K562 (cell line): ENCODE measurements at regions not wholly inside any gene's neighbourhood (a gene's known extent, or its start where the extent isn't known, plus 50 kb on each side); places are given as distances from the start of the nearest gene placed in this dataset.

ENCODE experiments used
- ATAC-seq: fragments of 200-7000 bp; cut with Tn5 transposase; 3 replicates; pipeline ENCODE4 v1.9.1; 2020; ENCODE audit warnings: moderate library complexity
- BruUV-seq: library from RNA; stranded (reverse); fragments of 400-500 nt; replicated peaks from 2 replicates; lab custom pipeline; 2021; lab: Mats Ljungman, UMichigan
- CTCF ChIA-PET: fragments of 300-600 bp; formaldehyde crosslinking; extraction: SDS; loops from one replicate; lab custom pipeline; 2021; ENCODE audit warnings: low intra/inter-chr PET ratio; lab: Yijun Ruan, JAX
- POLR2A ChIA-PET: fragments of 300-600, 350-650 bp; sonication (Branson Sonifier 250); formaldehyde crosslinking; extraction: SDS; loops from one replicate; lab custom pipeline; 2021; ENCODE audit warnings: antibody characterized with exemption, inconsistent platforms; lab: Yijun Ruan, JAX
- DNase-seq, 4 experiments: peaks; one replicate each; pipeline versions ENCODE4 v3.0.0 to v3.0.0-alpha.2; 2011 to 2018; ENCODE audit warnings: low spot score in 3 of 4, mixed read lengths in 3 of 4; ENCODE audit errors: extremely low read depth in 1 of 4
- FAIRE-seq: peaks from 2 replicates; lab custom pipeline; 2011; peaks lifted over from hg19 to GRCh38; lab: Jason Lieb, UNC
- H2AFZ ChIP-seq: 2 replicates; pipeline ENCODE4 v1.6.0; 2011; ENCODE audit warnings: low read depth, low read length, control low read depth, inconsistent platforms
- H3K27ac ChIP-seq: fragments of 200-600 bp; 3 replicates; pipeline ENCODE4 v1.8.0; 2011; ENCODE audit warnings: low read depth, mild to moderate bottlenecking, control low read depth, inconsistent platforms, low read length, moderate library complexity, mixed read lengths; ENCODE audit errors: extremely low read depth
- H3K27me3 ChIP-seq, 2 experiments: fragments of 300-600 bp in 1 of 2; 2 replicates in 1 of 2; 3 replicates in 1 of 2; pipeline versions ENCODE4 v1.6.0 to v1.8.0; 2011; ENCODE audit warnings: inconsistent platforms in 2 of 2, low read length in 2 of 2, mild to moderate bottlenecking in 1 of 2, mixed read lengths in 1 of 2, moderate library complexity in 1 of 2; ENCODE audit not compliant: control insufficient read depth in 2 of 2, insufficient read depth in 2 of 2
- H3K36me3 ChIP-seq: fragments of 300-600 bp; 3 replicates; pipeline ENCODE4 v1.8.0; 2011; ENCODE audit warnings: mild to moderate bottlenecking, low read length, inconsistent platforms; ENCODE audit not compliant: control insufficient read depth, insufficient read depth
- H3K4me1 ChIP-seq, 2 experiments: fragments of 200-600 bp in 1 of 2; replicated peaks in 1 of 2; 2 replicates in 1 of 2; 3 replicates in 1 of 2; pipeline versions ENCODE4 v1.5.1 to v1.8.0; 2011; ENCODE audit warnings: inconsistent platforms in 2 of 2, low read length in 2 of 2, mild to moderate bottlenecking in 1 of 2, mixed read lengths in 1 of 2, moderate library complexity in 1 of 2; ENCODE audit not compliant: control insufficient read depth in 2 of 2, insufficient read depth in 2 of 2
- H3K4me2 ChIP-seq: 2 replicates; pipeline ENCODE4 v1.6.1; 2011; ENCODE audit warnings: low read length, control low read depth, inconsistent platforms, mixed read lengths; ENCODE audit not compliant: insufficient read depth
- H3K4me3 ChIP-seq: fragments of 200-600 bp; sonication (generic), shearing (Covaris generic); 2 replicates; pipeline ENCODE4 v1.5.1; 2016; ENCODE audit warnings: control low read depth, inconsistent platforms
- H3K79me2 ChIP-seq: fragments of 200-600 bp; 3 replicates; pipeline ENCODE4 v1.8.0; 2011; ENCODE audit warnings: low read length, inconsistent platforms; ENCODE audit not compliant: control insufficient read depth, insufficient read depth
- H3K9ac ChIP-seq, 2 experiments: 2 replicates each; pipeline versions ENCODE4 v1.6.0 to v1.6.1; 2011; ENCODE audit warnings: low read depth in 2 of 2, low read length in 2 of 2, control low read depth in 1 of 2, inconsistent platforms in 1 of 2, mild to moderate bottlenecking in 1 of 2, mixed read lengths in 1 of 2; ENCODE audit not compliant: insufficient read depth in 1 of 2
- H3K9me1 ChIP-seq: one replicate; pipeline ENCODE4 v1.6.0; 2011; ENCODE audit warnings: inconsistent platforms, mild to moderate bottlenecking, low read length, moderate library complexity; ENCODE audit not compliant: control insufficient read depth, insufficient read depth
- H3K9me3 ChIP-seq: replicated peaks from 2 replicates; pipeline ENCODE4 v1.5.1; 2011; ENCODE audit warnings: low read depth, low read length, inconsistent platforms; ENCODE audit not compliant: control insufficient read depth, insufficient read depth
- H4K20me1 ChIP-seq: replicated peaks from 2 replicates; pipeline ENCODE4 v1.6.1; 2011; ENCODE audit warnings: low read length, inconsistent platforms, mixed read lengths; ENCODE audit not compliant: control insufficient read depth, insufficient read depth
- CCNT2 ChIP-seq: IDR thresholded peaks from 2 replicates; pipeline ENCODE4 v1.6.1; 2011; ENCODE audit warnings: borderline replicate concordance, low read depth, mild to moderate bottlenecking, moderate library complexity, mixed read lengths, low read length; ENCODE audit not compliant: insufficient read length; ENCODE audit errors: extremely low read depth
- DMBX1 ChIP-seq: fragments of 250-450 bp; sonication (Bioruptor Pico); IDR thresholded peaks from 2 replicates; pipeline ENCODE4 v1.8.0; 2022; ENCODE audit warnings: inconsistent platforms, mild to moderate bottlenecking, moderate library complexity, borderline replicate concordance
- IFI16 ChIP-seq: fragments of 250-450 bp; sonication (Bioruptor Pico); IDR thresholded peaks from 2 replicates; pipeline ENCODE4 v2.1.2; 2022; ENCODE audit warnings: mild to moderate bottlenecking, inconsistent platforms
- MAFK ChIP-seq: IDR thresholded peaks from 2 replicates; pipeline ENCODE4 v1.6.1; 2011; ENCODE audit warnings: low read length, improper control_type of control experiment
- PRPF4 ChIP-seq: fragments of 200-400 bp; formaldehyde crosslinking; IDR thresholded peaks from one replicate; pipeline ENCODE4 v1.6.1; 2017; ENCODE audit warnings: low read length, low read depth, mild to moderate bottlenecking; ENCODE audit not compliant: insufficient read depth, poor library complexity, severe bottlenecking
- RCOR1 ChIP-seq, 2 experiments: IDR thresholded peaks; 2 replicates each; pipeline ENCODE4 v1.6.1; 2012; ENCODE audit warnings: low read depth in 2 of 2, low read length in 2 of 2, borderline replicate concordance in 1 of 2, improper control_type of control experiment in 1 of 2
- STAT5B ChIP-seq: fragments of 250-450 bp; sonication (Bioruptor Pico); IDR thresholded peaks from 2 replicates; pipeline ENCODE4 v1.8.0; 2021; ENCODE audit warnings: mild to moderate bottlenecking, inconsistent platforms
- TAF7 ChIP-seq: fragments of 450-650 bp; IDR thresholded peaks from 2 replicates; pipeline ENCODE4 v1.6.1; 2016; ENCODE audit warnings: missing genetic modification characterization, missing compliant biosample characterization
- ZBTB1 ChIP-seq: sonication (generic); formaldehyde crosslinking; IDR thresholded peaks from 2 replicates; pipeline ENCODE4 v1.8.1; 2023; ENCODE audit warnings: missing genetic modification reagents, low read depth, mild to moderate bottlenecking, borderline replicate concordance
- WGBS: fragments of 100-300 bp; shearing (Covaris generic); methylation state at CpG from one replicate; pipeline ENCODE4 v1.1.6; 2016; ENCODE audit warnings: low coverage, mixed read lengths; ENCODE audit not compliant: insufficient coverage; ENCODE audit errors: missing lambda C conversion rate; 5-methylcytosine and 5-hydroxymethylcytosine counted together
- in situ Hi-C: fragments of 300-500 bp; cut with MboI; formaldehyde crosslinking; loops from 4 replicates; pipeline ENCODE4 v1.15.0; 2018; ENCODE audit warnings: inconsistent platforms, mixed read lengths
- intact Hi-C: fragments of 100-400 bp; cut with micrococcal nuclease; formaldehyde crosslinking; loops from 2 replicates; pipeline ENCODE4 v1.14.2; 2022
- TF ChIP-seq, protein P1 (sequence below): sonication (generic); formaldehyde crosslinking; IDR thresholded peaks from 2 replicates; pipeline ENCODE4 v1.8.0; 2022; ENCODE audit warnings: missing genetic modification reagents, mild to moderate bottlenecking, borderline replicate concordance
- TF ChIP-seq, protein P2 (sequence below): sonication (generic); formaldehyde crosslinking; IDR thresholded peaks from 2 replicates; pipeline ENCODE4 v1.8.0; 2022; ENCODE audit warnings: mild to moderate bottlenecking, missing genetic modification reagents

DNA sequence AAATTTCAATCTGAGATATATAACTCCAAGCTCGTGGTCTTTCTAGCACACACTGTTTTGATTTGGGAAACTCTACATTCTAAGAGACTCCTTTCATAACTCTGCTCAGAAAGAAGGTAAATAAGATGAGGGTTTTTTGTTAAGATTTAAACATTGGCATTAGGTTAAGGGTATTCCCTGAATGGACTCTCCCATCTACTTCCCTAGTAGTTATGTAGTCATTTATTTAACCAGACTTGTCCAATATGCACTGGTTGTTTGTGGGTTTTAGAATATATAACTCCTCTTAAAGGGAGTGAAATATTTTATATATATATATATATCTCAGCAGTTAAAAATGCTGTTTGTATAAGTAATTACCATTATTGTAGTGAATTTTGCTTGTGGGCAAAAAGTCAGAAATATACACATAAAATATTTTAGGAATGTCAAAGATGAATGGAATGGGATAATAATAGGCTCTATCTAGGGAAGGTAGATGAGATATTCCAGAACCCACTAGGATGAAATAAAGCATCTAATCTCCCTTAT lies 61.5 kb upstream of the WDR75 start:
- WGBS = 0% methylated on average over 1 of the region's 1 CpG
- CTCF ChIA-PET = no interaction called here
- H3K9me1 ChIP-seq = no peaks in the 10 kb centered on the region
- FAIRE-seq = no peak
- H3K9me3 ChIP-seq = peaks cover 2% of the 10 kb centered on the region; the same call in 1 of the 2 replicates
- no peak overlapping the region for H3K4me2 ChIP-seq
- in situ Hi-C loops (no loop called here), intact Hi-C loops (no loop called here)
- DNase-seq = no peak
- H3K36me3 ChIP-seq = no peaks in the 10 kb centered on the region
- no peak for ATAC-seq
- no peak for TF ChIP-seq STAT5B (CRISPR knock-in tag)
- TF ChIP-seq PRPF4 = no peak
- TF ChIP-seq TAF7 (tag) = no peak
- TF ChIP-seq, protein P1, sequence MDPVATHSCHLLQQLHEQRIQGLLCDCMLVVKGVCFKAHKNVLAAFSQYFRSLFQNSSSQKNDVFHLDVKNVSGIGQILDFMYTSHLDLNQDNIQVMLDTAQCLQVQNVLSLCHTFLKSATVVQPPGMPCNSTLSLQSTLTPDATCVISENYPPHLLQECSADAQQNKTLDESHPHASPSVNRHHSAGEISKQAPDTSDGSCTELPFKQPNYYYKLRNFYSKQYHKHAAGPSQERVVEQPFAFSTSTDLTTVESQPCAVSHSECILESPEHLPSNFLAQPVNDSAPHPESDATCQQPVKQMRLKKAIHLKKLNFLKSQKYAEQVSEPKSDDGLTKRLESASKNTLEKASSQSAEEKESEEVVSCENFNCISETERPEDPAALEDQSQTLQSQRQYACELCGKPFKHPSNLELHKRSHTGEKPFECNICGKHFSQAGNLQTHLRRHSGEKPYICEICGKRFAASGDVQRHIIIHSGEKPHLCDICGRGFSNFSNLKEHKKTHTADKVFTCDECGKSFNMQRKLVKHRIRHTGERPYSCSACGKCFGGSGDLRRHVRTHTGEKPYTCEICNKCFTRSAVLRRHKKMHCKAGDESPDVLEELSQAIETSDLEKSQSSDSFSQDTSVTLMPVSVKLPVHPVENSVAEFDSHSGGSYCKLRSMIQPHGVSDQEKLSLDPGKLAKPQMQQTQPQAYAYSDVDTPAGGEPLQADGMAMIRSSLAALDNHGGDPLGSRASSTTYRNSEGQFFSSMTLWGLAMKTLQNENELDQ (CRISPR knock-in tag) = no peak
- TF ChIP-seq, protein P2, sequence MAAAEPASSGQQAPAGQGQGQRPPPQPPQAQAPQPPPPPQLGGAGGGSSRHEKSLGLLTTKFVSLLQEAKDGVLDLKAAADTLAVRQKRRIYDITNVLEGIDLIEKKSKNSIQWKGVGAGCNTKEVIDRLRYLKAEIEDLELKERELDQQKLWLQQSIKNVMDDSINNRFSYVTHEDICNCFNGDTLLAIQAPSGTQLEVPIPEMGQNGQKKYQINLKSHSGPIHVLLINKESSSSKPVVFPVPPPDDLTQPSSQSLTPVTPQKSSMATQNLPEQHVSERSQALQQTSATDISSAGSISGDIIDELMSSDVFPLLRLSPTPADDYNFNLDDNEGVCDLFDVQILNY (CRISPR knock-in tag) = no peak
- no peak for TF ChIP-seq IFI16 (CRISPR knock-in tag)
- no peak for TF ChIP-seq DMBX1 (CRISPR knock-in tag)
- no peak for TF ChIP-seq RCOR1 (IDR thresholded peaks at IDR 0.05; ENCODE audit: borderline replicate concordance in 1 of 2, low read depth in 2 of 2, low read length in 2 of 2)
- TF ChIP-seq ZBTB1 (CRISPR knock-in tag) = no peak
- no peak for TF ChIP-seq CCNT2
- TF ChIP-seq MAFK = no peak
- H4K20me1 ChIP-seq = no peaks in the 10 kb centered on the region
- no peaks in the 10 kb centered on the region for H3K27me3 ChIP-seq
- H2AFZ ChIP-seq = no peak overlapping the region
- POLR2A ChIA-PET = no interaction called here
- no peak overlapping the region for H3K9ac ChIP-seq
- no TSS peak for BruUV-seq
- no peak overlapping the region for H3K27ac ChIP-seq
- no peaks in the 10 kb centered on the region for H3K79me2 ChIP-seq
- no peaks in the 10 kb centered on the region for H3K4me1 ChIP-seq
- H3K4me3 ChIP-seq = no peak overlapping the region
